ENCODE measurements at regions not wholly inside any gene's neighbourhood (a gene's known extent, or its start where the extent isn't known, plus 50 kb on each side); places are given as distances from the start of the nearest gene placed in this dataset.

- H3K79me2 ChIP-seq (ENCODE audit: insufficient read depth, low read length), result no peaks in the 10 kb centered on the region
- no peak overlapping the region for H3K4me2 ChIP-seq (ENCODE audit: low read length)
- TF ChIP-seq, protein P1, sequence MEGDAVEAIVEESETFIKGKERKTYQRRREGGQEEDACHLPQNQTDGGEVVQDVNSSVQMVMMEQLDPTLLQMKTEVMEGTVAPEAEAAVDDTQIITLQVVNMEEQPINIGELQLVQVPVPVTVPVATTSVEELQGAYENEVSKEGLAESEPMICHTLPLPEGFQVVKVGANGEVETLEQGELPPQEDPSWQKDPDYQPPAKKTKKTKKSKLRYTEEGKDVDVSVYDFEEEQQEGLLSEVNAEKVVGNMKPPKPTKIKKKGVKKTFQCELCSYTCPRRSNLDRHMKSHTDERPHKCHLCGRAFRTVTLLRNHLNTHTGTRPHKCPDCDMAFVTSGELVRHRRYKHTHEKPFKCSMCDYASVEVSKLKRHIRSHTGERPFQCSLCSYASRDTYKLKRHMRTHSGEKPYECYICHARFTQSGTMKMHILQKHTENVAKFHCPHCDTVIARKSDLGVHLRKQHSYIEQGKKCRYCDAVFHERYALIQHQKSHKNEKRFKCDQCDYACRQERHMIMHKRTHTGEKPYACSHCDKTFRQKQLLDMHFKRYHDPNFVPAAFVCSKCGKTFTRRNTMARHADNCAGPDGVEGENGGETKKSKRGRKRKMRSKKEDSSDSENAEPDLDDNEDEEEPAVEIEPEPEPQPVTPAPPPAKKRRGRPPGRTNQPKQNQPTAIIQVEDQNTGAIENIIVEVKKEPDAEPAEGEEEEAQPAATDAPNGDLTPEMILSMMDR (IDR thresholded peaks at IDR 0.05; ENCODE audit: insufficient read depth, low read depth, low read length), result no peak
- no peak for TF ChIP-seq EZH2 (IDR thresholded peaks at IDR 0.05; ENCODE audit: insufficient read depth, low read length)
- FAIRE-seq (no peak), DNase-seq (ENCODE audit: low read depth) (no peak)
- H3K27me3 Mint-ChIP-seq (ENCODE audit: low read depth, unreplicated experiment), result peaks cover 32% of the 10 kb centered on the region
- H4K20me1 ChIP-seq (ENCODE audit: insufficient read depth, low read length), result no peaks in the 10 kb centered on the region
- no peak overlapping the region for H3K27ac Mint-ChIP-seq (ENCODE audit: unreplicated experiment)
- H3K4me3 Mint-ChIP-seq (ENCODE audit: unreplicated experiment), result peak overlapping the region; percentile 17
- no peaks in the 10 kb centered on the region for H3K27me3 ChIP-seq (ENCODE audit: insufficient read depth, low read length)
- H3K27ac ChIP-seq (ENCODE audit: low read depth, low read length), result no peak overlapping the region
- no peak overlapping the region for H2AFZ ChIP-seq (ENCODE audit: low read depth, low read length)
- no peaks in the 10 kb centered on the region for H3K36me3 Mint-ChIP-seq (ENCODE audit: low read depth, unreplicated experiment)
- no peaks in the 10 kb centered on the region for H3K4me1 ChIP-seq (ENCODE audit: insufficient read depth, low read length)
- no peak overlapping the region for H3K4me3 ChIP-seq (ENCODE audit: insufficient read depth, low read depth, low read length)
- no peaks in the 10 kb centered on the region for H3K9me3 ChIP-seq (ENCODE audit: insufficient read depth, low read depth, low read length)
- H3K9ac ChIP-seq (ENCODE audit: low read length), result no peak overlapping the region
- no peaks in the 10 kb centered on the region for H3K9me3 Mint-ChIP-seq (ENCODE audit: unreplicated experiment)
- H3K36me3 ChIP-seq (ENCODE audit: insufficient read depth, low read length), result no peaks in the 10 kb centered on the region
- H3K4me1 Mint-ChIP-seq (ENCODE audit: low read depth, unreplicated experiment), result peaks cover 18% of the 10 kb centered on the region
Observed at GRCh38 chr20:22341508-22341907, 242.9 kb downstream of the FOXA2 start.

- peaks cover 42% of the 10 kb centered on the region for H3K27me3 Mint-ChIP-seq (ENCODE audit: low read depth, unreplicated experiment)
Observed at GRCh38 chr20:22339946-22340345, 244.4 kb downstream of the FOXA2 start.

More at GRCh38 chr20:22339946-22340345, 244.4 kb downstream of the FOXA2 start:
- Histone ChIP-seq H3K9ac (ENCODE audit: low read length) (no peak overlapping the region), H3K36me3 (ENCODE audit: insufficient read depth, low read length) (no peaks in the 10 kb centered on the region), H3K27ac (ENCODE audit: low read depth, low read length) (no peak overlapping the region), H2AFZ (ENCODE audit: low read depth, low read length) (no peak overlapping the region), H3K9me3 (ENCODE audit: insufficient read depth, low read depth, low read length) (no peaks in the 10 kb centered on the region), H3K79me2 (ENCODE audit: insufficient read depth, low read length) (no peaks in the 10 kb centered on the region), H3K4me3 (ENCODE audit: insufficient read depth, low read depth, low read length) (no peak overlapping the region), H4K20me1 (ENCODE audit: insufficient read depth, low read length) (no peaks in the 10 kb centered on the region), H3K4me1 (ENCODE audit: insufficient read depth, low read length) (no peaks in the 10 kb centered on the region), H3K4me2 (ENCODE audit: low read length) (no peak overlapping the region), H3K27me3 (ENCODE audit: insufficient read depth, low read length) (no peaks in the 10 kb centered on the region)
- DNase-seq (ENCODE audit: low read depth) (no peak), FAIRE-seq (no peak)
- no peak for TF ChIP-seq EZH2 (IDR thresholded peaks at IDR 0.05; ENCODE audit: insufficient read depth, low read length)
- TF ChIP-seq, protein P1 (IDR thresholded peaks at IDR 0.05; ENCODE audit: insufficient read depth, low read depth, low read length), result no peak
- Mint-ChIP-seq H3K9me3 (ENCODE audit: unreplicated experiment) (no peaks in the 10 kb centered on the region), H3K4me1 (ENCODE audit: low read depth, unreplicated experiment) (peaks cover 16% of the 10 kb centered on the region), H3K36me3 (ENCODE audit: low read depth, unreplicated experiment) (no peaks in the 10 kb centered on the region), H3K27ac (ENCODE audit: unreplicated experiment) (no peak overlapping the region), H3K4me3 (ENCODE audit: unreplicated experiment) (no peak overlapping the region)

Measured in astrocyte (in vitro differentiated cells and primary cell).